Osteoblast (primary cell): ENCODE measurements at regions not wholly inside any gene's neighbourhood (a gene's known extent, or its start where the extent isn't known, plus 50 kb on each side); places are given as distances from the start of the nearest gene placed in this dataset.

Experiments used
- DNase-seq: peaks from one replicate; pipeline ENCODE4 v3.0.0; 2011; ENCODE audit warnings: low spot score, mixed read lengths; ENCODE audit not compliant: insufficient read length; ENCODE audit errors: missing footprints
- H2AFZ ChIP-seq: 2 replicates; pipeline ENCODE4 v1.6.0; 2011; ENCODE audit warnings: mild to moderate bottlenecking, low read length
- H3K27ac ChIP-seq: 2 replicates; pipeline ENCODE4 v1.5.1; 2011; ENCODE audit warnings: mild to moderate bottlenecking, low read depth, low read length, moderate library complexity
- H3K27me3 ChIP-seq: 2 replicates; pipeline ENCODE4 v1.6.0; 2012; ENCODE audit warnings: mild to moderate bottlenecking, control low read depth, inconsistent platforms, low read length, moderate library complexity; ENCODE audit not compliant: insufficient read depth
- H3K36me3 ChIP-seq: 2 replicates; pipeline ENCODE4 v1.5.1; 2011; ENCODE audit warnings: mild to moderate bottlenecking, low read length, control low read depth, moderate library complexity; ENCODE audit not compliant: insufficient read depth
- H3K4me1 ChIP-seq: 2 replicates; pipeline ENCODE4 v1.5.1; 2011; ENCODE audit warnings: mild to moderate bottlenecking, low read length, control low read depth, moderate library complexity; ENCODE audit not compliant: insufficient read depth
- H3K4me2 ChIP-seq: 2 replicates; pipeline ENCODE4 v1.6.0; 2011; ENCODE audit warnings: mild to moderate bottlenecking, low read length; ENCODE audit not compliant: insufficient read depth
- H3K4me3 ChIP-seq: fragments of 200-600 bp; sonication (generic); 3 replicates; pipeline ENCODE4 v1.5.1; 2012; ENCODE audit warnings: mild to moderate bottlenecking, low read length, inconsistent platforms; ENCODE audit not compliant: insufficient read depth
- H3K79me2 ChIP-seq: 2 replicates; pipeline ENCODE4 v1.6.0; 2012; ENCODE audit warnings: mild to moderate bottlenecking, low read length, control low read depth, inconsistent platforms; ENCODE audit not compliant: insufficient read depth
- H3K9me3 ChIP-seq: 2 replicates; pipeline ENCODE4 v1.5.1; 2011; ENCODE audit warnings: low read depth, low read length, control low read depth
- H4K20me1 ChIP-seq: 2 replicates; pipeline ENCODE4 v1.6.0; 2012; ENCODE audit warnings: mild to moderate bottlenecking, low read length, control low read depth; ENCODE audit not compliant: insufficient read depth
- CTCF ChIP-seq: IDR thresholded peaks from 2 replicates; pipeline ENCODE4 v1.5.1; 2011; ENCODE audit warnings: mild to moderate bottlenecking, low read depth, low read length, moderate library complexity; ENCODE audit errors: extremely low read depth

GRCh38 chr13:67632590-67632989, 402.5 kb upstream of the PCDH9 start:
- TF ChIP-seq CTCF: no peak
- Histone ChIP-seq H4K20me1 (no peaks in the 10 kb centered on the region), H3K4me2 (no peak overlapping the region), H2AFZ (no peak overlapping the region), H3K27ac (no peak overlapping the region), H3K79me2 (no peaks in the 10 kb centered on the region), H3K9me3 (no peaks in the 10 kb centered on the region), H3K4me3 (no peak overlapping the region), H3K27me3 (no peaks in the 10 kb centered on the region), H3K4me1 (no peaks in the 10 kb centered on the region), H3K36me3 (no peaks in the 10 kb centered on the region)
- no peak for DNase-seq

- H3K79me2 ChIP-seq: no peaks in the 10 kb centered on the region
- H4K20me1 ChIP-seq: no peaks in the 10 kb centered on the region
- TF ChIP-seq CTCF: no peak
- H2AFZ ChIP-seq: no peak overlapping the region
- H3K4me3 ChIP-seq: no peak overlapping the region
- H3K36me3 ChIP-seq: no peaks in the 10 kb centered on the region
- no peaks in the 10 kb centered on the region for H3K4me1 ChIP-seq
- no peak overlapping the region for H3K4me2 ChIP-seq
- no peak overlapping the region for H3K27ac ChIP-seq
- H3K27me3 ChIP-seq: no peaks in the 10 kb centered on the region
- no peaks in the 10 kb centered on the region for H3K9me3 ChIP-seq
- DNase-seq: no peak
Measured at GRCh38 chr13:67630640-67631039, 400.5 kb upstream of the PCDH9 start.

GRCh38 chr13:67623630-67624029, 393.5 kb upstream of the PCDH9 start:
- Histone ChIP-seq H4K20me1 (no peaks in the 10 kb centered on the region), H3K27me3 (no peaks in the 10 kb centered on the region), H3K9me3 (no peaks in the 10 kb centered on the region), H3K4me1 (no peaks in the 10 kb centered on the region), H3K4me2 (no peak overlapping the region), H2AFZ (no peak overlapping the region), H3K27ac (no peak overlapping the region), H3K79me2 (no peaks in the 10 kb centered on the region), H3K36me3 (no peaks in the 10 kb centered on the region), H3K4me3 (no peak overlapping the region)
- DNase-seq: no peak
- no peak for TF ChIP-seq CTCF

- H3K4me1 ChIP-seq: no peaks in the 10 kb centered on the region
- H3K36me3 ChIP-seq: no peaks in the 10 kb centered on the region
- H3K27me3 ChIP-seq: no peaks in the 10 kb centered on the region
- H3K4me2 ChIP-seq: no peak overlapping the region
- H4K20me1 ChIP-seq: no peaks in the 10 kb centered on the region
- no peaks in the 10 kb centered on the region for H3K9me3 ChIP-seq
- no peak overlapping the region for H3K27ac ChIP-seq
- H3K79me2 ChIP-seq: no peaks in the 10 kb centered on the region
- no peak for DNase-seq
- TF ChIP-seq CTCF: no peak
- no peak overlapping the region for H3K4me3 ChIP-seq
- H2AFZ ChIP-seq: no peak overlapping the region
Measured at GRCh38 chr13:67620665-67621064, 390.5 kb upstream of the PCDH9 start.
